Ovary (tissue), 7 donors: ENCODE measurements at regions not wholly inside any gene's neighbourhood (a gene's known extent, or its start where the extent isn't known, plus 50 kb on each side); places are given as distances from the start of the nearest gene placed in this dataset.
"Not testable (repeated sequence)": the region's sequence is repeated elsewhere in the genome, so short reads cannot be mapped to it uniquely, and the experiment has no call there.

Experiments
- DNase-seq, 5 donors: peaks; one replicate each; pipeline ENCODE4 v3.0.0-alpha.2; 2019 to 2020
- H3K27ac ChIP-seq, 2 donors: fragments of 200-600 bp; one replicate each; pipeline versions ENCODE4 v1.5.1 to v1.8.0; 2019 to 2022
- H3K27me3 ChIP-seq: fragments of 200-600 bp; one replicate; pipeline ENCODE4 v1.8.0; 2022
- H3K36me3 ChIP-seq: fragments of 200-600 bp; sonication (generic); one replicate; pipeline ENCODE4 v1.5.1; 2019
- H3K4me1 ChIP-seq: one replicate; pipeline ENCODE4 v1.8.1; 2013; ENCODE audit warnings: mild to moderate bottlenecking, moderate library complexity; ENCODE audit not compliant: insufficient read depth
- H3K4me3 ChIP-seq: fragments of 200-600 bp; sonication (generic); one replicate; pipeline ENCODE4 v1.5.1; 2017
- H3K9me3 ChIP-seq, 2 donors: fragments of 200-600 bp in 1 of 2; sonication (generic) in 1 of 2; one replicate each; pipeline versions ENCODE4 v1.5.1 to v1.8.1; 2013 to 2019; ENCODE audit warnings: mild to moderate bottlenecking in 1 of 2, moderate library complexity in 1 of 2
- EP300 ChIP-seq: sonication (generic); formaldehyde crosslinking; IDR thresholded peaks from one replicate; pipeline ENCODE4 v1.6.1; 2017; ENCODE audit warnings: antibody characterized with exemption
- POLR2A ChIP-seq: fragments of 450-650 bp; IDR thresholded peaks from one replicate; pipeline ENCODE4 v1.6.1; 2017; ENCODE audit warnings: antibody characterized with exemption, mild to moderate bottlenecking, moderate library complexity
- WGBS, 3 donors: extraction: QIAGEN DNeasy Blood & Tissue Kit in 1 of 3; methylation state at CpG; one replicate each; pipeline versions ENCODE4 v1.1.5 to v1.1.7; 2013 to 2017; 5-methylcytosine and 5-hydroxymethylcytosine counted together
- intact Hi-C, 4 donors: fragments of 100-400 bp; cut with DNase I; formaldehyde crosslinking; loops; one replicate each; pipeline versions ENCODE4 v1.11.0 to v1.15.1; 2022 to 2023
- TF ChIP-seq, protein P1 (sequence below), 3 donors: fragments of 450-650 bp in 2 of 3; fragments of 200-600 bp in 1 of 3; IDR thresholded peaks; one replicate each; pipeline versions ENCODE4 v1.5.1 to v1.8.0; 2016 to 2022; ENCODE audit warnings: antibody characterized with exemption in 3 of 3, mild to moderate bottlenecking in 1 of 3
- donor health status: DM: no; HTN: no; CAD: no; lungs with moderate emphysema.
- donor health status: DM: no; HTN: no; CAD: no.
- donor health status: Bipolar disorder and iron deficiency.
- donor health status: DM: no; HTN: no; CAD: no.
- donor health status: DM: yes; HTN: yes; CAD: no.

DNA sequence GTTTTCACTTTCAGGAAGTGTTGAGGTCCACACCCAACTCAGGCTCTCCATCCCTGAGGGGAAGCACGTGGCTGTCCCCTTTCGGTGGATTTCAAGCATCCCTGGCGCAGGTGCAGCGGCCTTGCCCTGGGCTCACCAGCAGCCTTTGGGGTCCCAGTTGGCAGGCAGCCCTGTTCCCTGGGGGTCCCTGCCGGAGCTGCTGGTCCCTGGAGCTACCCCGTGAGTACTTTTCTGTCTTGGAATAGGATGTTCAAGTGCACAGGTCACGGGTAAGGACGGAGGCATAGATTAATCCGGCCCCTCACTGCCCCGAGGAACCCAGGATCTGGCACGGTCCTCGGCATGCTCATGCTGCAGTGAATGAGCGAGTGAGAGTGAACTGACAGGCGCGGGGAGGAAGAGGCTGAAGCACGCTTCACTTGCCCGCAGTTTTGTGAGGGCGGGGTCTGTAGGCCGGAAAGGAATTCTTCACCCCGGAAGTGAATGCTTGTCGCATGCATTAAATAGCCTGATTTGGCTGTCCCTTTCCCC is 117.2 kb upstream of the FAT1 start:
- no peaks in the 10 kb centered on the region for H3K36me3 ChIP-seq

DNA sequence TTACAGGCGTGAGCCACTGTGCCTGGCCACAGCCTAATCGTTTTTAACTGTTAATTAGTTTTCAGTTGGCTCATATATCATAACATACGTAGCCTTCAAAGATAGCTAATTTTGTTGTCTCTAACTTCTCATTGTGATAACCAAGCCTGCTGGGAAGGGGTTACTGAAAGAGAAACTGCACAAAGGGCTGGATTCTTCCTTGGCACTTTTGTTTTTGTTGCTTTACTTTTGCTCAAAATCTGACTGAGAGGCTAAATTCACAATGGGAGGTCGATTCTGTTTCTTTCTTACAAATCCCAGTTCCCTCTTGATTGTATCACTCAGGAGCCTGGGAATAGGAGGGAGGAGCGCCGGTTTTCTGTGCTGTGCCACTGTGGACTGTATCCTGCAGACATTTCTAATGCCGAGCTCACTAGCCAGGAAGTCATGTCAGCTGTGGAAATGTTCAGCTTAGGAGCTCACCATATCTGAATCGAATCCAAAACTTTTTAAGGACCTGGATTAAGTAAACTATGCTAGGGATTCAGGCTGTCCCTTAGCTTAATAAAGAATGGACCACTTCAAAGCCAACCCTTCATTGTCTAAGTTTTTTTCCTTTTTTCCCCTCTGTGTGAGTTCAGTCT is 120.5 kb upstream of the FAT1 start:
- Histone ChIP-seq H3K4me3 (peak overlapping the region; percentile 0), H3K27me3 (no peaks in the 10 kb centered on the region), H3K9me3 (no peaks in the 10 kb centered on the region), H3K36me3 (no peaks in the 10 kb centered on the region), H3K27ac (peak overlapping the region in 1 of 2 donors; percentile 62), H3K4me1 (peaks cover 8% of the 10 kb centered on the region)
- intact Hi-C loops, result no loop called here
- peak in 1 of 5 donors; percentile 15 for DNase-seq
- 3 to 4% (median 3%) methylated on average over 8 of the region's 8 CpGs for WGBS, 3 donors
- TF ChIP-seq, protein P1, sequence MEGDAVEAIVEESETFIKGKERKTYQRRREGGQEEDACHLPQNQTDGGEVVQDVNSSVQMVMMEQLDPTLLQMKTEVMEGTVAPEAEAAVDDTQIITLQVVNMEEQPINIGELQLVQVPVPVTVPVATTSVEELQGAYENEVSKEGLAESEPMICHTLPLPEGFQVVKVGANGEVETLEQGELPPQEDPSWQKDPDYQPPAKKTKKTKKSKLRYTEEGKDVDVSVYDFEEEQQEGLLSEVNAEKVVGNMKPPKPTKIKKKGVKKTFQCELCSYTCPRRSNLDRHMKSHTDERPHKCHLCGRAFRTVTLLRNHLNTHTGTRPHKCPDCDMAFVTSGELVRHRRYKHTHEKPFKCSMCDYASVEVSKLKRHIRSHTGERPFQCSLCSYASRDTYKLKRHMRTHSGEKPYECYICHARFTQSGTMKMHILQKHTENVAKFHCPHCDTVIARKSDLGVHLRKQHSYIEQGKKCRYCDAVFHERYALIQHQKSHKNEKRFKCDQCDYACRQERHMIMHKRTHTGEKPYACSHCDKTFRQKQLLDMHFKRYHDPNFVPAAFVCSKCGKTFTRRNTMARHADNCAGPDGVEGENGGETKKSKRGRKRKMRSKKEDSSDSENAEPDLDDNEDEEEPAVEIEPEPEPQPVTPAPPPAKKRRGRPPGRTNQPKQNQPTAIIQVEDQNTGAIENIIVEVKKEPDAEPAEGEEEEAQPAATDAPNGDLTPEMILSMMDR (IDR thresholded peaks at IDR 0.05), result no peak
- TF ChIP-seq POLR2A, result no peak
- TF ChIP-seq EP300, result no peak

More for the DNA sequence above, 117.2 kb upstream of the FAT1 start:
- Histone ChIP-seq H3K4me1 (peaks cover 8% of the 10 kb centered on the region), H3K27ac (no peak overlapping the region), H3K27me3 (no peaks in the 10 kb centered on the region), H3K9me3 (no peaks in the 10 kb centered on the region), H3K4me3 (no peak overlapping the region)
- peak; percentile 26 to 56 (median 32) for DNase-seq
- no peak for TF ChIP-seq POLR2A
- TF ChIP-seq EP300, result no peak
- TF ChIP-seq, protein P1 (IDR thresholded peaks at IDR 0.05), result no peak
- WGBS, 3 donors, result 77 to 82% (median 79%) methylated on average over 21 of the region's 21 CpGs
- intact Hi-C loops, result no loop called here

DNA sequence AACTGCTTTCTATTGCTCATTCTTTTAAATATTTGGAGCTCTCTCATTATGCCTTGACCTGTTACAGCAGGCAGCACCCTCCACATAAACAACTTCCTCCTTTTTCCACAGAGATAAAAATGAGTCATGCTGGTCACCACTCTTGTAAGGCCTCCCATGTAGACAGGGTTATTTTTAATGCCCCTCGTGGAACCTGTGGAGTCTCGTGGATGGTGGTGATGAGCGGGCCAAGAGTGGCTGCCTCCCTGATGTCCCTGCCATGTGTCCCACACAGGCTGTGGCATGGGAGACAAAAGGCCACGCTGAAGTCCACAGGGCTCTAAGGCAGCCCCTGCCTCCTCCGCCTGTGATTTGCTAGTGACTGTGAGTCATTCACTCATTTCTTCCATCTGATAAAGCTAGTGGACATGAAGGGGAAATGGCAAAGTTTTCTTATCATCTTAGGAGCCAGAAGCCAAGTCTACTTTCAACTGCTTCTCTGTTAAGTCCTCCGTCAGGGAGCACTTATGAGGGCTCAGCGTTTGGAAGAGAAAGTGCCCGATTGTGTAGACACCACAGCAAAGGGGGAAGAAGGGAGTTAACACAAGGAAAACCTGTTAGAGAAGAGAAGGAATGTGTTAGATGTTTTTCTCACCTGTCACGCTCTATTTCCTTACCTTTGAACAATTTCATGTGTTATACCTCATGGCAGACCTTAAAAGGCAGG is 121.6 kb upstream of the FAT1 start:
- Histone ChIP-seq H3K4me3 (no peak overlapping the region), H3K4me1 (peaks cover 8% of the 10 kb centered on the region), H3K36me3 (no peaks in the 10 kb centered on the region), H3K27ac (peak overlapping the region in 1 of 2 donors; percentile 62), H3K9me3 (no peaks in the 10 kb centered on the region), H3K27me3 (no peaks in the 10 kb centered on the region)
- peak; percentile 21 to 46 (median 25) for DNase-seq
- no peak for TF ChIP-seq EP300
- TF ChIP-seq, protein P1 (IDR thresholded peaks at IDR 0.05), result no peak
- TF ChIP-seq POLR2A, result no peak
- intact Hi-C loops, result no loop called here
- WGBS, 3 donors, result 45 to 59% (median 50%) methylated on average over 9 of the region's 9 CpGs

DNA sequence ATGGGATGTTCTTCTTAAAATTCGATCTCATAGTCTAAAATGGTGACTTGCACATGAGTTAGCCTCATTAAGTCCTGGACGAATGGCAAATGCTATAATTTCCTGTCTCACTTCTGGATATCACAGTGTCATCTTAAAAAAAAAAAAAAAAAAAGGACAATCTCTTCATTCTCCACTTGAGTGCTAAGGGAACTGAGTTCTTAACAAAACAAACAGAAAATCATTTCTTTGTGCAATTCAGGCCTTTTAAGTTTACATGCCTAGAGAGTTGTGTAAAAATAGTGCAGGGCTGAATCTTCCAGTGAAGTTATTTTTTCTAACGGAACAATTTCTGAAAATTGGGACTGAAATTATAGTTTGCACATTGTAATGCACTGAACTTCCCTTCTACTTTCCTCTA is 122.8 kb upstream of the FAT1 start:
- intact Hi-C loops, result no loop called here
- peaks cover 7% of the 10 kb centered on the region for H3K4me1 ChIP-seq
- H3K27ac ChIP-seq, result no peak overlapping the region
- TF ChIP-seq POLR2A, result no peak
- TF ChIP-seq EP300, result no peak
- TF ChIP-seq, protein P1 (IDR thresholded peaks at IDR 0.05), result no peak
- no peak for DNase-seq
- H3K9me3 ChIP-seq, result no peaks in the 10 kb centered on the region
- H3K4me3 ChIP-seq, result no peak overlapping the region
- 77 to 79% (median 79%) methylated on average over 3 of the region's 3 CpGs for WGBS, 3 donors
- no peaks in the 10 kb centered on the region for H3K36me3 ChIP-seq
- H3K27me3 ChIP-seq, result no peaks in the 10 kb centered on the region

DNA sequence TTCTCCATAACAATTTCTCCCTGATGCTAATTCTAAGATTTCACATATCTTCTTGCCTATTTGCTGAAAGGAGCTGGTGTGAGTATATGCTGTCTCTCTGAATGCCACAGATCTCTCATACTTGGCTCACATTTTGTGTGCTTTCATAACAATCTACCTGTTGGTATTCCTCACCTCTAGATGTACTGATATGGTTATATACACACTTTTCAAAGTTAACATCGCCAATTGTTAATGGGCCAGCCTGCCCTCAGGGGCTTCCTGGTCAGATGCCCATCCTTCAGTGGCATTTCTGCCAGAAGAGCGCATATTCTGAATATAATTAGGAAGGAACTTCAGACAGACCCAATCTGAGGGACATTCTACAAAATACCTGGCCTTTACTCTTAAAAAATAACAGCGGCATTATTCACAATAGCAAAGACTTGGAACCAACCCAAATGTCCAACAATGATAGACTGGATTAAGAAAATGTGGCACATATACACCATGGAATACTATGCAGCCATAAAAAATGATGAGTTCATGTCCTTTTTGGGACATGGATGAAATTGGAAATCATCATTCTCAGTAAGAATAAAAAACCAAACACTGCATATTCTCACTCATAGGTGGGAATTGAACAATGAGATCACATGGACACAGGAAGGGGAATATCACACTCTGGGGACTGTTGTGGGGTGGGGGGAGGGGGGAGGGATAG is 123.9 kb upstream of the FAT1 start:
- H3K27me3 ChIP-seq, DNase-seq, H3K9me3 ChIP-seq, intact Hi-C loops, H3K4me1 ChIP-seq, H3K36me3 ChIP-seq, H3K27ac ChIP-seq, H3K4me3 ChIP-seq: not testable (repeated sequence)
- WGBS, 3 donors, result 95 to 99% (median 97%) methylated on average over 3 of the region's 3 CpGs
